Mucosa of descending colon (tissue), 3 donors: ENCODE measurements at regions not wholly inside any gene's neighbourhood (a gene's known extent, or its start where the extent isn't known, plus 50 kb on each side); places are given as distances from the start of the nearest gene placed in this dataset.

Experiments used
- ATAC-seq: fragments of 200-7000 bp; cut with Tn5 transposase; one replicate; pipeline ENCODE4 v1.9.1; 2020; ENCODE audit warnings: mild to moderate bottlenecking, moderate library complexity
- DNase-seq, 3 donors: peaks; one replicate each; pipeline ENCODE4 v3.0.0-alpha.2; 2020
- H3K36me3 ChIP-seq: fragments of 200-600 bp; one replicate; pipeline ENCODE4 v1.8.0; 2021; ENCODE audit warnings: low read depth, mild to moderate bottlenecking
- H3K4me1 ChIP-seq: fragments of 200-600 bp; one replicate; pipeline ENCODE4 v1.8.0; 2021; ENCODE audit warnings: low read depth, mild to moderate bottlenecking
- H3K4me3 ChIP-seq: fragments of 200-600 bp; one replicate; pipeline ENCODE4 v1.8.0; 2021; ENCODE audit warnings: mild to moderate bottlenecking
- H3K9me3 ChIP-seq: fragments of 200-600 bp; one replicate; pipeline ENCODE4 v1.8.0; 2021; ENCODE audit warnings: mild to moderate bottlenecking
- CTCF ChIP-seq: fragments of 200-600 bp; IDR thresholded peaks from one replicate; pipeline ENCODE4 v1.8.0; 2022; ENCODE audit warnings: antibody characterized with exemption, mild to moderate bottlenecking
- intact Hi-C, 2 donors: fragments of 100-400 bp; cut with DNase I in 1 of 2; cut with micrococcal nuclease in 1 of 2; formaldehyde crosslinking; loops; one replicate each; pipeline versions ENCODE4 v1.11.0 to v1.11.1; 2022; cut with DNase I, micrococcal nuclease
- donor health status: DM: no; HTN: no; CAD: no; lungs with moderate emphysema.
- donor health status: DM: no; HTN: no; CAD: no.
- donor health status: DM: no; HTN: yes; CAD: no.

- Histone ChIP-seq H3K4me1 (no peaks in the 10 kb centered on the region), H3K4me3 (no peak overlapping the region), H3K9me3 (no peaks in the 10 kb centered on the region), H3K36me3 (no peaks in the 10 kb centered on the region)
- intact Hi-C loops, result no loop called here
- DNase-seq, result no peak
- no peak for TF ChIP-seq CTCF
- ATAC-seq, result no peak
Measured at GRCh38 chr9:32877103-32877502, 93.8 kb downstream of the TMEM215 start.

GRCh38 chr9:32877639-32878217 is 94.4 kb downstream of the TMEM215 start:
- no peak overlapping the region for H3K4me3 ChIP-seq
- H3K36me3 ChIP-seq, result no peaks in the 10 kb centered on the region
- no peaks in the 10 kb centered on the region for H3K9me3 ChIP-seq
- no peak for ATAC-seq
- no peak for TF ChIP-seq CTCF
- intact Hi-C loops, result no loop called here
- no peaks in the 10 kb centered on the region for H3K4me1 ChIP-seq
- DNase-seq, result no peak

- no peaks in the 10 kb centered on the region for H3K9me3 ChIP-seq
- H3K4me3 ChIP-seq, result no peak overlapping the region
- intact Hi-C loops, result no loop called here
- DNase-seq (no peak), ATAC-seq (no peak)
- no peaks in the 10 kb centered on the region for H3K36me3 ChIP-seq
- H3K4me1 ChIP-seq, result no peaks in the 10 kb centered on the region
- no peak for TF ChIP-seq CTCF
Measured at GRCh38 chr9:32879335-32879734, 96.0 kb downstream of the TMEM215 start.

GRCh38 chr9:32881948-32882347 is 98.6 kb downstream of the TMEM215 start:
- ATAC-seq (no peak), DNase-seq (no peak)
- intact Hi-C loops, result no loop called here
- no peaks in the 10 kb centered on the region for H3K9me3 ChIP-seq
- H3K4me1 ChIP-seq, result no peaks in the 10 kb centered on the region
- H3K36me3 ChIP-seq, result no peaks in the 10 kb centered on the region
- no peak overlapping the region for H3K4me3 ChIP-seq
- no peak for TF ChIP-seq CTCF

- no peaks in the 10 kb centered on the region for H3K4me1 ChIP-seq
- TF ChIP-seq CTCF, result no peak
- intact Hi-C loops, result no loop called here
- no peak overlapping the region for H3K4me3 ChIP-seq
- ATAC-seq, result no peak
- H3K9me3 ChIP-seq, result no peaks in the 10 kb centered on the region
- DNase-seq, result no peak
- H3K36me3 ChIP-seq, result no peaks in the 10 kb centered on the region
Measured at GRCh38 chr9:32882705-32883104, 99.4 kb downstream of the TMEM215 start.

GRCh38 chr9:32884482-32884881 is 101.1 kb downstream of the TMEM215 start:
- H3K36me3 ChIP-seq, result no peaks in the 10 kb centered on the region
- intact Hi-C loops, result no loop called here
- ATAC-seq (no peak), DNase-seq (no peak)
- no peak for TF ChIP-seq CTCF
- no peak overlapping the region for H3K4me3 ChIP-seq
- no peaks in the 10 kb centered on the region for H3K9me3 ChIP-seq
- H3K4me1 ChIP-seq, result no peaks in the 10 kb centered on the region
